BLaER1 treated with 17β-estradiol and CSF1 and Interleukin-3, amounts not matched to agents 10 nM and 100 nM (cell line): ENCODE measurements at regions not wholly inside any gene's neighbourhood (a gene's known extent, or its start where the extent isn't known, plus 50 kb on each side); places are given as distances from the start of the nearest gene placed in this dataset.

Experiments
- H3K27ac ChIP-seq, 11 experiments: shearing (Covaris generic); formaldehyde crosslinking; 2 replicates each; pipeline ENCODE4 v1.8.1; 2022
- H3K27me3 ChIP-seq, 11 experiments: shearing (Covaris generic); formaldehyde crosslinking; 2 replicates each; pipeline ENCODE4 v1.8.1; 2022
- H3K36me3 ChIP-seq, 11 experiments: shearing (Covaris generic); formaldehyde crosslinking; 2 replicates each; pipeline ENCODE4 v1.8.1; 2022
- H3K4me1 ChIP-seq, 10 experiments: shearing (Covaris generic); formaldehyde crosslinking; 2 replicates each; pipeline ENCODE4 v1.8.1; 2022
- H3K4me2 ChIP-seq, 11 experiments: shearing (Covaris generic); formaldehyde crosslinking; 2 replicates each; pipeline ENCODE4 v1.8.1; 2022
- H3K4me3 ChIP-seq, 10 experiments: shearing (Covaris generic); formaldehyde crosslinking; 2 replicates each; pipeline ENCODE4 v1.8.1; 2022
- H3K9ac ChIP-seq, 11 experiments: shearing (Covaris generic); formaldehyde crosslinking; 2 replicates each; pipeline ENCODE4 v1.8.1; 2022
- H3K9me3 ChIP-seq, 11 experiments: shearing (Covaris generic); formaldehyde crosslinking; replicated peaks in 1 of 11; 2 replicates each; pipeline ENCODE4 v1.8.1; 2022
- H4K20me1 ChIP-seq, 11 experiments: shearing (Covaris generic); formaldehyde crosslinking; 2 replicates each; pipeline ENCODE4 v1.8.1; 2022
- Cebpa-rat ChIP-seq, 11 experiments: shearing (Covaris generic); IDR thresholded peaks; 2 replicates each; pipeline ENCODE4 v1.8.1; 2022

GRCh38 chr6:44560458-44561059 is 173.1 kb downstream of the CDC5L start:
- Histone ChIP-seq H3K9ac (peak overlapping the region in 1 of 11 experiments; percentile 39; a peak in 1 of 22 replicates), H3K27me3 (peaks cover 18 to 53% (median 35%) of the 10 kb centered on the region in 11 experiments), H3K27ac (no peak overlapping the region), H3K4me1 (peaks cover 6 to 32% (median 22%) of the 10 kb centered on the region in 10 experiments), H3K9me3 (no peaks in the 10 kb centered on the region), H3K36me3 (no peaks in the 10 kb centered on the region), H4K20me1 (no peaks in the 10 kb centered on the region), H3K4me3 (no peak overlapping the region), H3K4me2 (peak overlapping the region; percentile 59 to 85 (median 77); a peak in 20 of 22 replicates)
- TF ChIP-seq Cebpa-rat (IDR thresholded peaks at IDR 0.05), result no peak

GRCh38 chr6:44561060-44561623 is 173.6 kb downstream of the CDC5L start:
- Histone ChIP-seq H4K20me1 (no peaks in the 10 kb centered on the region), H3K9me3 (no peaks in the 10 kb centered on the region), H3K4me1 (peaks cover 6 to 32% (median 19%) of the 10 kb centered on the region in 10 experiments), H3K36me3 (no peaks in the 10 kb centered on the region), H3K27me3 (peaks cover 18 to 53% (median 35%) of the 10 kb centered on the region in 11 experiments), H3K4me2 (peak overlapping the region; percentile 59 to 85 (median 77)), H3K4me3 (peak overlapping the region in 1 of 10 experiments; percentile 50; a peak in 5 of 20 replicates), H3K9ac (peak overlapping the region in 6 of 11 experiments; percentile 34 to 53 (median 42); a peak in 7 of 22 replicates), H3K27ac (no peak overlapping the region)
- TF ChIP-seq Cebpa-rat (IDR thresholded peaks at IDR 0.05), result no peak

- no peak overlapping the region for H3K9ac ChIP-seq
- H3K4me3 ChIP-seq, result no peak overlapping the region
- peaks cover 18 to 53% (median 35%) of the 10 kb centered on the region in 11 experiments for H3K27me3 ChIP-seq
- no peak overlapping the region for H3K27ac ChIP-seq
- no peak for TF ChIP-seq Cebpa-rat (IDR thresholded peaks at IDR 0.05)
- no peaks in the 10 kb centered on the region for H4K20me1 ChIP-seq
- no peaks in the 10 kb centered on the region for H3K36me3 ChIP-seq
- H3K9me3 ChIP-seq, result no peaks in the 10 kb centered on the region
- H3K4me1 ChIP-seq, result peaks cover 6 to 32% (median 18%) of the 10 kb centered on the region in 10 experiments; a peak in 19 of 20 replicates
- peak overlapping the region in 4 of 11 experiments; percentile 1 to 23 (median 12); a peak in 3 of 22 replicates for H3K4me2 ChIP-seq
Measured at GRCh38 chr6:44561832-44562665, 174.5 kb downstream of the CDC5L start.

- Histone ChIP-seq H3K27me3 (peaks cover 18 to 45% (median 31%) of the 10 kb centered on the region in 11 experiments), H4K20me1 (no peaks in the 10 kb centered on the region), H3K4me2 (peak overlapping the region in 5 of 11 experiments; percentile 13 to 52 (median 18); a peak in 5 of 22 replicates), H3K36me3 (no peaks in the 10 kb centered on the region), H3K27ac (no peak overlapping the region), H3K9me3 (no peaks in the 10 kb centered on the region), H3K4me3 (no peak overlapping the region), H3K4me1 (peaks cover 6 to 32% (median 13%) of the 10 kb centered on the region in 10 experiments; a peak in 19 of 20 replicates), H3K9ac (no peak overlapping the region)
- no peak for TF ChIP-seq Cebpa-rat (IDR thresholded peaks at IDR 0.05)
Measured at GRCh38 chr6:44563397-44563796, 175.9 kb downstream of the CDC5L start.

GRCh38 chr6:44564906-44565524 is 177.5 kb downstream of the CDC5L start:
- H3K27ac ChIP-seq, result no peak overlapping the region
- no peaks in the 10 kb centered on the region for H4K20me1 ChIP-seq

GRCh38 chr6:44567406-44567805 is 179.9 kb downstream of the CDC5L start:
- H4K20me1 ChIP-seq, result no peaks in the 10 kb centered on the region
- peaks cover 0 to 7% (median 0%) of the 10 kb centered on the region in 11 experiments; a peak in 5 of 22 replicates for H3K27me3 ChIP-seq
- no peak for TF ChIP-seq Cebpa-rat (IDR thresholded peaks at IDR 0.05)
- peaks cover 0 to 31% (median 7%) of the 10 kb centered on the region in 10 experiments; a peak in 10 of 20 replicates for H3K4me1 ChIP-seq
- H3K36me3 ChIP-seq, result no peaks in the 10 kb centered on the region
- H3K4me2 ChIP-seq, result no peak overlapping the region; a peak in 1 of 22 replicates
- no peak overlapping the region for H3K27ac ChIP-seq
- no peak overlapping the region for H3K9ac ChIP-seq
- H3K9me3 ChIP-seq, result no peaks in the 10 kb centered on the region
- H3K4me3 ChIP-seq, result no peak overlapping the region

More at GRCh38 chr6:44564906-44565524, 177.5 kb downstream of the CDC5L start:
- Histone ChIP-seq H3K36me3 (no peaks in the 10 kb centered on the region), H3K4me3 (no peak overlapping the region), H3K27me3 (peaks cover 17 to 29% (median 20%) of the 10 kb centered on the region in 11 experiments), H3K4me2 (no peak overlapping the region; a peak in 2 of 22 replicates), H3K9ac (no peak overlapping the region), H3K9me3 (no peaks in the 10 kb centered on the region), H3K4me1 (peaks cover 6 to 38% (median 15%) of the 10 kb centered on the region in 10 experiments; a peak in 19 of 20 replicates)
- TF ChIP-seq Cebpa-rat (IDR thresholded peaks at IDR 0.05), result no peak

- H3K9me3 ChIP-seq, result no peaks in the 10 kb centered on the region
- H3K27ac ChIP-seq, result no peak overlapping the region
- H3K4me2 ChIP-seq, result no peak overlapping the region
- H3K9ac ChIP-seq, result no peak overlapping the region
- no peaks in the 10 kb centered on the region for H3K27me3 ChIP-seq
- TF ChIP-seq Cebpa-rat (IDR thresholded peaks at IDR 0.05), result no peak
- H3K4me1 ChIP-seq, result peaks cover 0 to 22% (median 4%) of the 10 kb centered on the region in 10 experiments; a peak in 10 of 20 replicates
- no peaks in the 10 kb centered on the region for H3K36me3 ChIP-seq
- no peaks in the 10 kb centered on the region for H4K20me1 ChIP-seq
- no peak overlapping the region for H3K4me3 ChIP-seq
Measured at GRCh38 chr6:44569131-44569530, 181.6 kb downstream of the CDC5L start.

- H4K20me1 ChIP-seq, result no peaks in the 10 kb centered on the region
- no peak for TF ChIP-seq Cebpa-rat (IDR thresholded peaks at IDR 0.05)
- no peaks in the 10 kb centered on the region for H3K36me3 ChIP-seq
- peak overlapping the region in 6 of 11 experiments; percentile 3 to 80 (median 50); a peak in 10 of 22 replicates for H3K4me2 ChIP-seq
- H3K9me3 ChIP-seq, result no peaks in the 10 kb centered on the region
- no peak overlapping the region for H3K27ac ChIP-seq
- no peak overlapping the region for H3K9ac ChIP-seq
- no peaks in the 10 kb centered on the region for H3K27me3 ChIP-seq
- no peak overlapping the region for H3K4me3 ChIP-seq
- H3K4me1 ChIP-seq, result peaks cover 0 to 20% (median 4%) of the 10 kb centered on the region in 10 experiments; a peak in 10 of 20 replicates
Measured at GRCh38 chr6:44569931-44570385, 182.5 kb downstream of the CDC5L start.
